ENCODE measurements at regions not wholly inside any gene's neighbourhood (a gene's known extent, or its start where the extent isn't known, plus 50 kb on each side); places are given as distances from the start of the nearest gene placed in this dataset.
A peak's percentile ranks its signal among the peaks of the same experiment; 100 is the strongest.

- TF ChIP-seq POLR2A (IDR thresholded peaks at IDR 0.05): no peak
- TF ChIP-seq CTCF (IDR thresholded peaks at IDR 0.05): no peak
- Histone ChIP-seq H3K4me3 (no peak overlapping the region), H3K27ac (no peak overlapping the region), H3K9me3 (no peaks in the 10 kb centered on the region), H3K4me1 (no peaks in the 10 kb centered on the region), H3K36me3 (no peaks in the 10 kb centered on the region), H3K27me3 (no peaks in the 10 kb centered on the region)
- intact Hi-C loops (cut with DNase I): no loop called here
- 60% methylated on average over 2 of the region's 6 CpGs for WGBS (ENCODE audit: insufficient coverage, low coverage, low lambda C conversion rate, missing lambda C conversion rate)
- DNase-seq (no peak), ATAC-seq (no peak)
Measured at GRCh38 chr6:103140308-103141027, 1719.3 kb downstream of the HACE1 start.

GRCh38 chr6:103139377-103139776 lies 1720.3 kb downstream of the HACE1 start:
- H3K4me3 ChIP-seq: no peak overlapping the region
- no peaks in the 10 kb centered on the region for H3K36me3 ChIP-seq
- H3K27me3 ChIP-seq: no peaks in the 10 kb centered on the region
- intact Hi-C loops (cut with DNase I): no loop called here
- DNase-seq (peak in 1 of 3 donors; percentile 30), ATAC-seq (peak in 2 of 4 donors; percentile 22 to 33)
- no peaks in the 10 kb centered on the region for H3K9me3 ChIP-seq
- no peak for TF ChIP-seq CTCF (IDR thresholded peaks at IDR 0.05)
- H3K27ac ChIP-seq: no peak overlapping the region
- H3K4me1 ChIP-seq: no peaks in the 10 kb centered on the region

- DNase-seq: no peak
- peaks cover 0 to 3% (median 0%) of the 10 kb centered on the region in 4 donors for H3K9me3 ChIP-seq
- H3K27me3 ChIP-seq: no peaks in the 10 kb centered on the region
- intact Hi-C loops (cut with DNase I): no loop called here
- no peak overlapping the region for H3K27ac ChIP-seq
- ATAC-seq: peak in 2 of 4 donors; percentile 57 to 74
- 19% methylated on average over 4 of the region's 4 CpGs for WGBS (ENCODE audit: insufficient coverage, low coverage, low lambda C conversion rate, missing lambda C conversion rate)
- no peak overlapping the region for H3K4me3 ChIP-seq
- no peaks in the 10 kb centered on the region for H3K36me3 ChIP-seq
- H3K4me1 ChIP-seq: no peaks in the 10 kb centered on the region
- no peak for TF ChIP-seq CTCF (IDR thresholded peaks at IDR 0.05)
- TF ChIP-seq POLR2A (IDR thresholded peaks at IDR 0.05): no peak
Measured at GRCh38 chr6:103124471-103124870, 1731.0 kb downstream of the GRIK2 start.

- Histone ChIP-seq H3K4me1 (no peaks in the 10 kb centered on the region), H3K36me3 (no peaks in the 10 kb centered on the region), H3K27me3 (no peaks in the 10 kb centered on the region), H3K27ac (no peak overlapping the region), H3K9me3 (peaks cover 0 to under 1% (median 0%) of the 10 kb centered on the region in 4 donors), H3K4me3 (peak overlapping the region in 1 of 3 donors; percentile 18)
- 10% methylated on average over 9 of the region's 10 CpGs for WGBS (ENCODE audit: insufficient coverage, low coverage, low lambda C conversion rate, missing lambda C conversion rate)
- TF ChIP-seq CTCF (IDR thresholded peaks at IDR 0.05) (peak; percentile 42 to 59 (median 52)), POLR2A (IDR thresholded peaks at IDR 0.05) (no peak)
- intact Hi-C loops (cut with DNase I): no loop called here
- ATAC-seq (peak; percentile 88 to 98 (median 96)), DNase-seq (peak in 2 of 3 donors; percentile 72 to 83)
Measured at GRCh38 chr6:103122766-103123601, 1729.5 kb downstream of the GRIK2 start.
